Kidney epithelial cell (primary cell): ENCODE measurements at regions not wholly inside any gene's neighbourhood (a gene's known extent, or its start where the extent isn't known, plus 50 kb on each side); places are given as distances from the start of the nearest gene placed in this dataset.
"Not testable (repeated sequence)": the region's sequence is repeated elsewhere in the genome, so short reads cannot be mapped to it uniquely, and the experiment has no call there.

Source experiments
- DNase-seq: peaks from one replicate; pipeline ENCODE4 v3.0.0-alpha.2; 2010; ENCODE audit warnings: low read depth
- H3K27me3 ChIP-seq: 2 replicates; pipeline ENCODE4 v1.6.0; 2011; ENCODE audit warnings: low read length; ENCODE audit not compliant: control insufficient read depth, insufficient read depth
- H3K36me3 ChIP-seq: 2 replicates; pipeline ENCODE4 v1.5.1; 2011; ENCODE audit warnings: low read length; ENCODE audit not compliant: control insufficient read depth, insufficient read depth
- H3K4me3 ChIP-seq: 2 replicates; pipeline ENCODE4 v1.5.1; 2011; ENCODE audit warnings: low read depth, mild to moderate bottlenecking, control low read depth, low read length

DNA sequence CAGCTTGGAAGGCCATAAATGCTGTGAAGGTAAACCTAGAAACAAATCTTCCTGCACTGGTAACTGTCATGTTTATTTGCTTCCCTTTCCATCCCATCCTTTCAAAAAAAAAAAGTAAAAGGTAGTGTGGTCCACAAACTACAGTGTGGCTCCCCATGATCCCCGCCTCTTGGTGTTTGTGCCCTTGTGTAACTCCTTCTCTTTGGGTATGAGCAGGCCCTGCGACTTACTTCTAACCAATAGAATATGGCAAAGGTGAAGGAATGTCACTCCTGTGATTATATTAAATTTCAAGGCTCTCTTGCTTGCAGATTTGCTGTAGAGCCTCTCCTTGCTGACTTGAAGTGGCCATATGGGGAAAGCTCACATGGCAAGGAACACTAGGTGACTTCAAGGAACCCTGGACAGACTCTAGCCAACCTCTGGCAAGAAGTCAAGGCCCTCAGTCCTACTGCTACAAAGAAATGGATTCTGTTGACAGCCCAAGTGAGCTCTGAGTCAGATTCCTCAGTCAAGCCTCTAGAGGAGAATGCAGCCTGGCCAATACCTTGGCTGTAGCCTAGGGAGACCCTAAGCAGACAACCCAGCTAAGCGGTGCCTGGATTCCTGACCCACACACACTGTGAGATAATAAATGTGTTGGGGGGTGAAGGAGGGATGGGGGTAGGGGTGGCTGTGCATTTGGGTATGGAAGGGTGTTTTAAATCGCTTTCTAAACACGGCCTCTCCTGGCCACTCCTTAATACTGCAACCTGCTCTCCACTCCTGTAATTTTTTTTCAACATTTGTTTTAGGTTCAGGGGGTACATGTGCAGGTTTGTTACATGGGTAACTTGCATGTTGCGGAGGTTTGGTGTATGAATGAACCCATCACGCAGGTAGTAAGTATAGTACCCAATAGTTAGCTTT is 115.0 kb upstream of the NBPF9 start:
- DNase-seq, H3K4me3 ChIP-seq, H3K36me3 ChIP-seq, H3K27me3 ChIP-seq: not testable (repeated sequence)

DNA sequence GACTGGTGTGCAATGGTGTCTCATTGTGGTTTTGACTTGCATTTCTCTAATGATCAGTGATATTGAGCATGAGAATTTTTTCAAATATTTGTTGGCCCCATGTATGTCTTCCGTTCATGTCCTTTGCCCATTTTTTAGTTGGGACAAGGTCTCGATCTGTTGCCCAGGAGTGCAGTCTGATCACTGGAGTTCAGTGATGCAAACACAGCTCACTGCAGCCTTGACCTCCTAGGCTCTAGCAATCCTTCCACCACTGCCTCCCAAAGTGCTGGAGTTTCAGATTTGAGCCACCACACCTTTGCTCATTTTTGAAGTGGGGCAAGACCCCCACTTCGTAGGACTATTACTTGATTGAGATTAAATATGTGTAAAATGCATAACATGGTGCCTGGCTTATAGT is 116.2 kb upstream of the NBPF9 start:
- not testable (repeated sequence) for H3K4me3 ChIP-seq, H3K27me3 ChIP-seq, DNase-seq, H3K36me3 ChIP-seq

DNA sequence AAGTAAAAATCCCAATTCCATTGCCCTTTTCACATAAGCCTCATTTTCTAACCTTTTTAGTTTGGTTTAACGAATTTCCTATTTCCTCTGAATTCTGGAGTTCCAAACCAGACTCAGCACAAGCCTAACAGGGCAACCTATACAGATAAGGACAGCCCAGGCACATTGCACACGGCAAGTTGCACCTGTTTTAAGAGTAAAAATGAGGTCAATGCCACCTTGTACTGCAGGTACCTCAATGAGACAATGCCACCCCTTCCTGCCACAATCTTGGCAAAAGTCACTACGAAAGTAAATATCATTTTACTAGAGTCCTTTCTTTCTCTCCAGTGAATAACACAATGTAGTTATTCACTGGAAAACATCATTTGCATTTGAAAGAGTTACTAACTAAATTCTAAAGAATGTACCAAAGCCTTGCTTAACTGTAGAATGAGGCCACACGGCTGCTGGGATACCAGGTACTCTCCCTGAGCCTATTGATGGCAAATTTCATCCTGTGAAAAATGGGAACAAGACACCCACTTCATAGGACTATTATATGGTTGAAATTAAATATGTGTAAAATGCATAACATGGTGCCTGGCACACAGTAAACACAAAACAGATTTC is 117.2 kb upstream of the NBPF9 start:
- DNase-seq, H3K27me3 ChIP-seq, H3K36me3 ChIP-seq, H3K4me3 ChIP-seq: not testable (repeated sequence)

DNA sequence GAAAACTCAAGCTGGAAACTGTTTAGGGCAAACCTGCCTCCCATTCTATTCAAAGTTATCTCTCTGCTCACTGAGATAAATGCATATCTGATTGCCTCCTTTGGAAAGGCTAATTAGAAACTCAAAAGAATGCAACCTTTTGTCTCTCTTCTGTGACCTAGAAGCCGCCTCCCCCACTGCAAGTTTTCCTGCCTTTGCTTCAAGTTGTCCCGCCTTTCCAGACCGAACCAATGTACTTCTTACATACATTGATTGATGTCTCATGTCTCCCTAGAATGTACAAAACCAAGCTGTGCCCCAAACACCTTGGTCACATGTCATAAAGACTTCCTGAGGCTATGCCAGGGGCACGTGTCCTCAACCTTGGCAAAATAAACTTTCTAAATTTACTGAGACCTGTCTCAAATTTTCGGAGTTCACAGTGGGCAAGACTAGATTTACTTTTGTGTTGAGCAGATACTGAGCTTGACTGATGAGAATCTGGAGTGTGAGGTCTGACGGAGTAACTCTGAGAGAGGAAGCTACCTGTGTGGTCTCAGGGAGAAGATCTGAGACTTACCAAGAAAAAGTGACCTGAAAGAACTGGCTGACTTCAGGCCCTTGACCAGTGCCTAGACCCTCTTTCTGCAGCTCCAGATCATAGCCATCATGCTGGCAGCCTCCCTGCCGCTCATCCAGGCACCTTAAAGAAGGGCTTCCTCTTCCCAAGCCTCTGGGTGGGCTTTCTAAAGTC is 124.7 kb upstream of the NBPF9 start:
- H3K27me3 ChIP-seq, H3K4me3 ChIP-seq, DNase-seq, H3K36me3 ChIP-seq: not testable (repeated sequence)

DNA sequence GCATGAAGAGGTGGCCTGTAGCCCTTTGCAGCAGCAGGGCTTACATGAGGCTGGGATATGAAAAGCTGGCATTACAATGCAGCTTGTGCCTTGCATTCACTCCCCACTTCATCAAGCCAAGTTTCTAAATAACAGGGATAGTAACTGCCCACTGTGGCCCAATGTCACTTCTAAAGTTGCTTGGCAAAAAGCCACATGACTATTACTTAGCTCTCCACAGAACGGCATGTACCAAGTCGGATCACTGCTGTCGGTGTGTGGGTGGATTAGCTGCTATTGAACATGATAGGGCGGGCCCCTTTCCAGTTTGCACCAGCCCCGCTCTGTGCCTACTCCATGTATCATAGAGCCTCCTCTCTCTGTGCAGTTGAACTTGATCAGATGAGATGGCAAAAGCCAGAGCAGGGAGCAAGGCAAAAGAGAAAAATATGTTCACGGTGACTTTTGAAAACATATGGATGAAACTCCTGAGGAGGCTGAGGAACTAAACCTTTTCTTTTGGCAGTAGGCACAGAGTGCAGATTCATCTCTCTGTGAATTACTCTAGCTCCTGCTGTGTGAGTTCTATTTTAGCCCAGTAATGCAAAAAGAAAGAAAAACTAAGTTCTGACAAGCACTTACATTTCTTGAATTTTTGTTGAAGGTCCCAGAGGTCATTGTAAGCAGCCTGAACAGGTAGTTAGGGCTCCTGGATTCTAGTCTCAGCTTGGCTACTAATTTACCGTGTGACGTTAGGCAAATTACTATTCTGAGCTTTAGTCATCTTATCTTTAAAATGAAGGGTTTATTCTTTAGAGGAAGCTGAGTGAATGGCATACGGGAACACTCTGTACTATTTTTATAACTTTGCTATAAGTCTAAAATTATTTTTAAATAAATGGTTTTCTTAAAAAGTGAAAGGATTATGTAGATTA is 125.6 kb upstream of the NBPF9 start:
- H3K36me3 ChIP-seq, DNase-seq: not testable (repeated sequence)

DNA sequence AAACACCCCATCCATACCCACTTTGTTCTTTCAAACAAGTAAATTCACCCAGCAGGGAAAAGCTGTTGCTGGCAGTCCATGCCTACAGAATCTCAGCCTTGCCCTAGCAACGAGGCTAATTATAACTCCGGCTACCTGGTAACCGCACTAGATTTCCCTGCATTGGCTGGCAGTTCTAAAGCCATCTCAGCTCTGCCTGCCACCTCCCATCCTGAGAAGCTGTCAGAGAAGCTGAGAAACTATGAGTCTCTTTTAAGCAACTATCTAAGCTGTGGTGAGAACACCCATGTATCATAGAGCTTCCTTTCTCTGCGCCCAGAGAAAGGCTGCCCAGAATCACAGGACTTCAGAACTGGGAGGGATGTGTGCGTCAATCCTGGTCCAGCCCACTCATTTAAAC is 126.5 kb upstream of the NBPF9 start:
- H3K36me3 ChIP-seq, DNase-seq, H3K27me3 ChIP-seq, H3K4me3 ChIP-seq: not testable (repeated sequence)

More for the DNA sequence above, 125.6 kb upstream of the NBPF9 start:
- H3K4me3 ChIP-seq, H3K27me3 ChIP-seq: not testable (repeated sequence)

DNA sequence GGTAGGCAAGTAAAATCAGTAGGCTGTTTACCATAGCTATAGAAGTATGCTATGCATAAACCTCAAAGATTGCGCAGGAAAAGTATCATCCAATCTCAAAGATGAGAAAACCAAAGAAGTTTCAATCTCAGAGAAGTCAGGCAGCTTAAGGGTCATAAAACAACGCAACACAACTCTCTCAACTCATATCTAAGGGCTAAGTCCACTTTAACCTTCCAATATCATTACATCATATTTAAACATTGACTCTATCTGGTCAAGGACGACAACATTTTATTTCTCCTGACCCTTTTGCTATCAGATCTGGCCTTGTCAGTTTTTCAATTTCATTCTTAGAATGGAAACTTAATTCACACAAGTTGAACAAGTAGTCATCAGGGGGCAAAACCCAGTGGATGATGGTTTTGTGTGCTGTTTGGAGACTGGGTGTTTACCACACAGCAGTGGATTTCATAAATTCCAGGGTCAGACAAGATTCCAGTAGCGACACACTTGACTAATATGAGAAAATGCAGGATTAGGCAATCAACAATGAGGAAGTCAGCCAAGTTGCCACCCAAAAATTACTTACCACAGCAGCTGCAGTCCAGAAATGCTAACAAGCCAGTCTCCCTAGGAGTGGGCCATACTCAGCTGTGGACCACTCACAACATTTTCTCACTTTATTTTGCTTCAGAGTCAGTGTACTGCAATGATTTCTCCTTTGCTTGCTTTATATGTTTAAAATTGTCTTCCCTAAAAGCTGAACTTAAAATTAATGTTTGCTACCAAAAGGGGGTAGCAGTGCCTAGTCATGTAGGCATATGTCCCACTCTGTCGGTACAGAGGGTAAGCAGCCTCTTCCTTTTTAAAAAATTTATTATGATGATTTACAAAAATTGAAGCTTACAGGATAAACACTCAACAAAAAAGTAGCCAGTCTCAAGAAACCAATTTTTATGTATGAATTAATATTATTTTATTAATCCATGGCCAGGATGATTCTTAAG is 131.9 kb upstream of the NBPF9 start:
- H3K36me3 ChIP-seq, H3K4me3 ChIP-seq, DNase-seq, H3K27me3 ChIP-seq: not testable (repeated sequence)

DNA sequence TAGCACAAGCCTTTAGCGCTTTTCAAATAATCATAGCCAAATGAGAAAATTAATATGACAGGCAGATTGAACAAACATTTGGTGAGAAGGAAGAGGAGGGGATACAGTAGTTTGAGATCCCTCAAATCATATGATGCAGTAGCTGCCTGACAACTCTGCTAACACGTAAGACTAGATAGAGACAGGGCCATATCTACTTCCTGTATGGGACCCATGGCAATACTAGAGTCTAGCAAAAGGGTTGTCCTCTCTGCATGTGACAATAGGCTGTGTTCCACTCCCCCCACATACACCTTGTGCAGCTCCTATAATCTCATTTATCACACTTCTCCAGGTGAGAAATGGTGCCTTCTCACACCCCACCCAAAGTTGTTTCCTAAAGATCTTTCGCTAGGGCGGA is 134.2 kb upstream of the NBPF9 start:
- not testable (repeated sequence) for H3K36me3 ChIP-seq, H3K27me3 ChIP-seq, DNase-seq, H3K4me3 ChIP-seq

DNA sequence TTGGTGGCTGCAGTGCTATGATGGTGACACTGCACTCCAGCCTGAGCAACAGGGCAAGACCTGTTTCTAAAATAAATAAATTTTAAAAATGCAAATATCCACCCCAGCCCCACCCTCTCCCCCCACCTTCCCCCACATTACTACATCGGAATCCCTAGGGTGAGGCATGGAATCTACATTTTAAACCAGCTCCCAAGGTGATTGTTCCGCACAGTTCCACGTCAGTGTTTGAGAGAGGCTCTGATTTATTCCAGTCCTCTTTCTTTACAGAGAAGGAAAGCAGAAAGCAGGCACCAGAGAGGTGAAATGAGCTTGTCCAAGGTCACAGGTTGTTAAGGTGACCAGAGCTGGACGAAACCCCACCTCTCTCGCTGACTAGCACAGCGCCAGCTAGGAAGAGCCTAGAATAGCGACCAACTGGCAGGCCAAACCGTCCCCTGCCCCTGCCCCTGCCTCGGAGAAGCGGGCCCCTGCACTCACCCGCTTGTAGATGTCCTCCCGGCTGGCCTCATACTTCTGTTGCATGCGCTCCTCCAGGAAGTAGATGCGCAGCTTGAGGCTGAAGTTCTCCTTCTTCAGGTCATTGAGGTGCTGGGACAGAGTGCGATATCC is 136.7 kb upstream of the NBPF9 start:
- not testable (repeated sequence) for H3K4me3 ChIP-seq, H3K36me3 ChIP-seq, DNase-seq, H3K27me3 ChIP-seq

DNA sequence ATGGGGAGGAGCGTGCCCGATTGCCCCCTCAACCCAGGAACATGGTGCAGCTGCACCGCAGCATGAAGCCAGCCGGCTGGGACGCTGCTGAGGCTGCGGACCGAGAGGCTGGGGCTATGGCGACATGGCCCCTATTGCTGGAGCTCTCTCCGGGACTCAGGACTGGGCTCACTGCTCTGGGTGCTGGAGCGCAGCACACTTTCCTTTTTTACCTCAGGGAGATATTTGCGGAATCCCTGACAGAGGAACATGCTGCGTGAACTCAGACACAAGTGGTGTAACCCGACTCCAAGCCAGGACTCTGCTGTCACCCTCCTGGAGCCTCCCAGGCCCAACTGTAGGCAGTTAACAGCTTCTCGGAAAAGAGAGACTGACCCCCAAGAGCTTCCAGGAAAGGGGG is 137.2 kb upstream of the NBPF9 start:
- not testable (repeated sequence) for DNase-seq, H3K27me3 ChIP-seq, H3K36me3 ChIP-seq, H3K4me3 ChIP-seq

DNA sequence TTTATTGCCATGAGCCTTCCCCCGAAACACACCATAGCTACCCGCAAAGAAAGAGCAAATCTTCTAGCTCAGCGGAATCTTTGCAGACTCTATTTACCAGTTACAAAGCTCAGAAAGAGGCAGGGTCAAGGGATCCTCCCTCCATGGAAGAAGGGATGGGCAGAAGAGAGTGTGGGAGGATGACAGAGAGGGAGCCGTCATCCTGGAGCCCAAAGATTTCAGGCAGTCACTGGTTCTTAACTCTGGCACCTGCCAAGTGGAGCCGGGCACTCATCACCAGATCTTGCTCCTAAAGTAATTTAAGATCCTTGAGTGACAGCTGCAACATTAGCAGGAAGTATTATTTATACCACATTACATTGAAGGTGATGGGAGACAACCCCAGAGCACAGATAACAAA is 137.9 kb upstream of the NBPF9 start:
- H3K4me3 ChIP-seq, DNase-seq, H3K36me3 ChIP-seq, H3K27me3 ChIP-seq: not testable (repeated sequence)

DNA sequence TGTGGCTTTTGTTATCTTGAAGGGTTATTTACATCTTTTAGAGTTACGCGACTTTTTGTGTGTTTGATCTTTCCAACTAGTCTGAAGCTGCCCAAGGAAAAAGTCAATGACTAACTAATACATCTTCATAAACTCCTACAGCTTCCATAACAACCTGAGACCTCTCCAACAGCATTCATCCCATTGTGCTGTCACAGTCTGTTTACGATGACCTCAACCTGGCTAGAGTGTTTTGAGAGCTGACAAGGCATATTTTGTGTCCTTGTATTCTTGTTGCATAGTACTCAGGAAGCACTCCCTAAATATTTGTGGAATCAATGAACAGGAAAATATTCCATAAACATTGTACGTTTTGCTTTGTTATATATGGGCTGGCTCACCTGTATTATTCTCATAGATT is 140.2 kb upstream of the NBPF9 start:
- not testable (repeated sequence) for H3K4me3 ChIP-seq, H3K36me3 ChIP-seq, H3K27me3 ChIP-seq, DNase-seq

DNA sequence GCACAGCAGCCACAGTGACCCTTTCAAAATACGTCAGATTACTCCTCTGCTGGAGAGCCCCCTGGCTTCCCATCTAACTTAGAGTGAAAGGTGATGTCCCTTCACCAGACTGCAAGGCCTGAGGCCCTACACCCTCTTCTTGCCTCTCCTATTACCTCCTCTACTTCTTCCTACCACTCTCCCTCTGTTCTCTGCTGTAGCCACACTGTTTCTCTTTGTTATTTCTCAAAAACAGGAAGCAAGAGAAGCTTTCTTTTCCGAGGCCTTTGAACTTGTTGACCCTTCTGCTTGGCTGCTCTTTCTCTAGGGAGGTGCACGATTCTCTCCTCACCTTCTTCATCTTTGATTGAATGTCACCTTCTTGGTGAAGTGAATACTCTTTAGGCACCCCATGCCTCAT is 141.3 kb upstream of the NBPF9 start:
- not testable (repeated sequence) for H3K36me3 ChIP-seq, H3K27me3 ChIP-seq, DNase-seq, H3K4me3 ChIP-seq
